GM12874 (cell line): ENCODE measurements at regions not wholly inside any gene's neighbourhood (a gene's known extent, or its start where the extent isn't known, plus 50 kb on each side); places are given as distances from the start of the nearest gene placed in this dataset.

ENCODE experiments used
- CTCF ChIP-seq: IDR thresholded peaks from 2 replicates; pipeline ENCODE4 v1.5.1; 2011; ENCODE audit warnings: low read depth, mild to moderate bottlenecking, control low read depth, low read length, moderate library complexity; ENCODE audit not compliant: insufficient read depth

GRCh38 chr4:27101126-27101525 lies 240.5 kb downstream of the STIM2 start:
- no peak for TF ChIP-seq CTCF

- TF ChIP-seq CTCF = no peak
These were observed 240.9 kb downstream of the STIM2 start for GRCh38 chr4:27101561-27101960.

GRCh38 chr4:27111627-27112026 lies 251.0 kb downstream of the STIM2 start:
- TF ChIP-seq CTCF = no peak

- TF ChIP-seq CTCF = no peak
These were observed 251.9 kb downstream of the STIM2 start for GRCh38 chr4:27112587-27112986.

- TF ChIP-seq CTCF = no peak
These were observed 254.6 kb downstream of the STIM2 start for GRCh38 chr4:27115221-27115620.

- no peak for TF ChIP-seq CTCF
These were observed 256.8 kb downstream of the STIM2 start for GRCh38 chr4:27117453-27117852.

- TF ChIP-seq CTCF = no peak
These were observed 258.6 kb downstream of the STIM2 start for GRCh38 chr4:27119239-27119638.

GRCh38 chr4:27121830-27122229 lies 261.2 kb downstream of the STIM2 start:
- TF ChIP-seq CTCF = no peak
